GM12878 (cell line): ENCODE measurements at regions not wholly inside any gene's neighbourhood (a gene's known extent, or its start where the extent isn't known, plus 50 kb on each side); places are given as distances from the start of the nearest gene placed in this dataset.
A peak's percentile ranks its signal among the peaks of the same experiment; 100 is the strongest.

ENCODE experiments used
- BCL11A ChIP-seq: IDR thresholded peaks from 2 replicates; pipeline ENCODE4 v1.6.1; 2011; ENCODE audit warnings: low read depth, low read length
- BCL3 ChIP-seq: IDR thresholded peaks from 2 replicates; pipeline ENCODE4 v1.6.1; 2011; ENCODE audit warnings: borderline replicate concordance, low read depth, mild to moderate bottlenecking, moderate library complexity, low read length; ENCODE audit not compliant: insufficient read depth, poor library complexity, severe bottlenecking
- BCLAF1 ChIP-seq: fragments of 450-650 bp; IDR thresholded peaks from 2 replicates; pipeline ENCODE4 v1.6.1; 2017; ENCODE audit warnings: antibody characterized with exemption, mild to moderate bottlenecking, moderate library complexity
- BRCA1 ChIP-seq: IDR thresholded peaks from 2 replicates; pipeline ENCODE4 v1.6.1; 2011; ENCODE audit warnings: low read depth, low read length, improper control_type of control experiment
- CREM ChIP-seq: IDR thresholded peaks from 2 replicates; pipeline ENCODE4 v1.6.1; 2014; ENCODE audit warnings: antibody characterized with exemption, low read depth
- CUX1 ChIP-seq: IDR thresholded peaks from 2 replicates; pipeline ENCODE4 v1.6.1; 2012; ENCODE audit warnings: improper control_type of control experiment, low read depth, low read length; ENCODE audit not compliant: insufficient replicate concordance
- DPF2 ChIP-seq: fragments of 450-650 bp; IDR thresholded peaks from 2 replicates; pipeline ENCODE4 v1.6.1; 2017; ENCODE audit warnings: mild to moderate bottlenecking
- GABPA ChIP-seq: IDR thresholded peaks from 2 replicates; pipeline ENCODE4 v1.6.1; 2014; ENCODE audit warnings: antibody characterized with exemption, low read depth, mild to moderate bottlenecking, inconsistent platforms
- HDAC2 ChIP-seq: fragments of 200-600 bp; sonication (generic); IDR thresholded peaks from 2 replicates; pipeline ENCODE4 v1.6.1; 2017
- KDM1A ChIP-seq: fragments of 200-600 bp; sonication (generic); IDR thresholded peaks from 2 replicates; pipeline ENCODE4 v1.6.1; 2016; ENCODE audit warnings: borderline replicate concordance
- NFYB ChIP-seq: IDR thresholded peaks from 2 replicates; pipeline ENCODE4 v1.6.1; 2011; ENCODE audit warnings: low read depth, mild to moderate bottlenecking, low read length, improper control_type of control experiment, moderate library complexity; ENCODE audit not compliant: insufficient read depth
- PAX5 ChIP-seq: IDR thresholded peaks from 2 replicates; pipeline ENCODE4 v1.6.1; 2011; ENCODE audit warnings: low read depth, low read length, borderline replicate concordance
- RAD51 ChIP-seq: fragments of 450-650 bp; IDR thresholded peaks from 2 replicates; pipeline ENCODE4 v1.6.1; 2016; ENCODE audit warnings: moderate library complexity, mild to moderate bottlenecking, inconsistent platforms
- RCOR1 ChIP-seq: conservative IDR thresholded peaks from 2 replicates; pipeline ENCODE4 v1.6.1; 2012; ENCODE audit warnings: low read depth, low read length, improper control_type of control experiment
- RFX5 ChIP-seq: IDR thresholded peaks from 2 replicates; pipeline ENCODE4 v1.6.1; 2011; ENCODE audit warnings: low read depth, low read length, improper control_type of control experiment
- YBX1 ChIP-seq: fragments of 450-650 bp; IDR thresholded peaks from 2 replicates; pipeline ENCODE4 v1.6.1; 2016; ENCODE audit warnings: antibody characterized with exemption
- ZNF592 ChIP-seq: fragments of 450-650 bp; IDR thresholded peaks from 2 replicates; pipeline ENCODE4 v1.6.1; 2017; ENCODE audit warnings: mild to moderate bottlenecking, moderate library complexity

- TF ChIP-seq RFX5 (no peak), BCLAF1 (no peak), CREM (no peak), RCOR1 (no peak), KDM1A (no peak), BRCA1 (no peak), PAX5 (peak; percentile 62; the same call in 1 of the 2 replicates), BCL3 (no peak), YBX1 (no peak), HDAC2 (no peak), CUX1 (no peak), DPF2 (no peak), BCL11A (no peak), NFYB (no peak), RAD51 (no peak; the same call in 1 of the 2 replicates), GABPA (0 out of 2 replicates have a peak, but pooled peaks have one; percentile 13), ZNF592 (no peak)
Measured at GRCh38 chr21:25421321-25422028, 185.8 kb downstream of the MRPL39 start (continued).
